SK-N-MC (cell line): ENCODE measurements at regions not wholly inside any gene's neighbourhood (a gene's known extent, or its start where the extent isn't known, plus 50 kb on each side); places are given as distances from the start of the nearest gene placed in this dataset.

ENCODE experiments used
- FOXP2 ChIP-seq: optimal IDR thresholded peaks from 2 replicates; pipeline ENCODE3; 2011; ENCODE audit warnings: mild to moderate bottlenecking, moderate library complexity; ENCODE audit not compliant: insufficient read depth; ENCODE audit errors: extremely low read length, control extremely low read depth
- POLR2AphosphoS5 ChIP-seq: IDR thresholded peaks from 2 replicates; pipeline ENCODE4 v1.6.1; 2012; ENCODE audit warnings: mild to moderate bottlenecking, low read depth, low read length, borderline replicate concordance

DNA sequence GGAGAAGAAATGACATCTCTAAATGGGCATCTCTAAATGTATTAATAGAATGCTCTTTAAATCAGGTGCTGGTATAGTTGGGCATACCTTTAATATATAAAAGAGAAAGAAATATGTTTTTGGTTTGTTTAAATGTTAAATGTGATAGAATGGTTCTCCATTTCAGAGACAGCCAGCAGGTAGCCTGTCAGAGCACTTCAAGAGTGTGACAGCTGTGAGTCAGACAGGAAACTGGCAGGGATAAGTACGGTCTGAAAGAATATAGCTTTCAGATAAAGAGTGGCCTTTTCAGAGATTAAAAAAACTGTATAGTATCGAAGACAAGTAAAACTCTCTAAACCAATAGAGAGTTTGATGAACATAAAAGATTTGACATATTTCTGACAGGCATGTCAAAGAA is 654.1 kb downstream of the IGSF11 start:
- no peak for TF ChIP-seq FOXP2
- TF ChIP-seq POLR2AphosphoS5 = no peak
